ENCODE measurements at regions not wholly inside any gene's neighbourhood (a gene's known extent, or its start where the extent isn't known, plus 50 kb on each side); places are given as distances from the start of the nearest gene placed in this dataset.

DNA sequence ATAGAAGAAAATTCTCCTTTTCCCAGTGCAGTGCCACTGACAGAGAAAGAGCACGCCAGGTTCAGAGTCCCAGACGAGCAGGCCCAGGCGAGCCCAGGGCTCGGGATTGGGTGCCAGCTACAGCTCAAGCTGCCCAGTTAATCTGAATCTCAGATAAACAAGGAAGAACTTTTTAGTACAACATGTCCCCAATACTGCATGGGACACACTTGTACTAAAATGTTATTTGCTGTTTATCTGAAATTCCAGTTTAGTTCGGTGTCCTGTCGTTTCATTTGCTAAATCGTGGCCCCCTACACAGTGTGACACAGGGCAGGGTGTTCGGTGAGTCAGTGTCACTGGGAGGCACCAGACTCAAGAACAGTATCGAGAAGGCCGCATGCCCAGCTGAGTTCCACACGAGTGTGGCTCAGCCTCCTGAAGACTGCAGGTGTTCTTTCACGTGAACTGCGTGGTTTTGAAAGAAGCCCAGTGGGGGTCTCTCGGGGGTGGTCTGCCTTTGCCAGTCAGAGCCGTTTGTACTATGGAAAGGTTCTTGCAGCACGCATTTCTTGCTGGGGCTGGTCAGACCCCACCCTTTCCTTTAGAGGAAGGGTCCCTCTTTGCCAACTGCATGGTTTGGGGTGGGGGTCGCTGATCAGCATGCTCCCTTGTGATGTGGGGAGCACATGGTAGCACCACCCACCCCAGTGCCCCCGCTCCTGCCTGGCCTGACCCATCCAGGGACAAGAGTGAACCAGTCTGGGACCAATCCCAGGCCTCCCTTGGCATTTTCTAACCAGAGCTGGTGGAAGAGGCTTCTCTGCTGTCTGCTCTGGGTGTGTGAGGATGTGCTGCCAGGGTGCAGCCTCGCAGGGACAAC lies 115.6 kb upstream of the B3GAT1 start:
- intact Hi-C loops (cut with DNase I), result no loop called here
- H3K36me3 ChIP-seq, result no peaks in the 10 kb centered on the region
- H3K4me1 ChIP-seq, result peaks cover 0 to 5% (median 0%) of the 10 kb centered on the region in 4 donors
- WGBS, result 81% methylated on average over 14 of the region's 19 CpGs
- no peak for DNase-seq (ENCODE audit: extremely low spot score)
- H3K4me3 ChIP-seq, result no peak overlapping the region
- H3K27me3 ChIP-seq, result peaks cover 0 to 17% (median 0%) of the 10 kb centered on the region in 4 donors
- no peak overlapping the region for H3K27ac ChIP-seq (replicated peaks in 1 of 4)
- no peaks in the 10 kb centered on the region for H3K9me3 ChIP-seq
- no peak for TF ChIP-seq EP300 (IDR thresholded peaks at IDR 0.05)
- no peak for TF ChIP-seq POLR2AphosphoS5 (IDR thresholded peaks at IDR 0.05)
- TF ChIP-seq POLR2A (IDR thresholded peaks at IDR 0.05; ENCODE audit: low read depth), result no peak
- TF ChIP-seq, protein P1, sequence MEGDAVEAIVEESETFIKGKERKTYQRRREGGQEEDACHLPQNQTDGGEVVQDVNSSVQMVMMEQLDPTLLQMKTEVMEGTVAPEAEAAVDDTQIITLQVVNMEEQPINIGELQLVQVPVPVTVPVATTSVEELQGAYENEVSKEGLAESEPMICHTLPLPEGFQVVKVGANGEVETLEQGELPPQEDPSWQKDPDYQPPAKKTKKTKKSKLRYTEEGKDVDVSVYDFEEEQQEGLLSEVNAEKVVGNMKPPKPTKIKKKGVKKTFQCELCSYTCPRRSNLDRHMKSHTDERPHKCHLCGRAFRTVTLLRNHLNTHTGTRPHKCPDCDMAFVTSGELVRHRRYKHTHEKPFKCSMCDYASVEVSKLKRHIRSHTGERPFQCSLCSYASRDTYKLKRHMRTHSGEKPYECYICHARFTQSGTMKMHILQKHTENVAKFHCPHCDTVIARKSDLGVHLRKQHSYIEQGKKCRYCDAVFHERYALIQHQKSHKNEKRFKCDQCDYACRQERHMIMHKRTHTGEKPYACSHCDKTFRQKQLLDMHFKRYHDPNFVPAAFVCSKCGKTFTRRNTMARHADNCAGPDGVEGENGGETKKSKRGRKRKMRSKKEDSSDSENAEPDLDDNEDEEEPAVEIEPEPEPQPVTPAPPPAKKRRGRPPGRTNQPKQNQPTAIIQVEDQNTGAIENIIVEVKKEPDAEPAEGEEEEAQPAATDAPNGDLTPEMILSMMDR (IDR thresholded peaks at IDR 0.05), result no peak

DNA sequence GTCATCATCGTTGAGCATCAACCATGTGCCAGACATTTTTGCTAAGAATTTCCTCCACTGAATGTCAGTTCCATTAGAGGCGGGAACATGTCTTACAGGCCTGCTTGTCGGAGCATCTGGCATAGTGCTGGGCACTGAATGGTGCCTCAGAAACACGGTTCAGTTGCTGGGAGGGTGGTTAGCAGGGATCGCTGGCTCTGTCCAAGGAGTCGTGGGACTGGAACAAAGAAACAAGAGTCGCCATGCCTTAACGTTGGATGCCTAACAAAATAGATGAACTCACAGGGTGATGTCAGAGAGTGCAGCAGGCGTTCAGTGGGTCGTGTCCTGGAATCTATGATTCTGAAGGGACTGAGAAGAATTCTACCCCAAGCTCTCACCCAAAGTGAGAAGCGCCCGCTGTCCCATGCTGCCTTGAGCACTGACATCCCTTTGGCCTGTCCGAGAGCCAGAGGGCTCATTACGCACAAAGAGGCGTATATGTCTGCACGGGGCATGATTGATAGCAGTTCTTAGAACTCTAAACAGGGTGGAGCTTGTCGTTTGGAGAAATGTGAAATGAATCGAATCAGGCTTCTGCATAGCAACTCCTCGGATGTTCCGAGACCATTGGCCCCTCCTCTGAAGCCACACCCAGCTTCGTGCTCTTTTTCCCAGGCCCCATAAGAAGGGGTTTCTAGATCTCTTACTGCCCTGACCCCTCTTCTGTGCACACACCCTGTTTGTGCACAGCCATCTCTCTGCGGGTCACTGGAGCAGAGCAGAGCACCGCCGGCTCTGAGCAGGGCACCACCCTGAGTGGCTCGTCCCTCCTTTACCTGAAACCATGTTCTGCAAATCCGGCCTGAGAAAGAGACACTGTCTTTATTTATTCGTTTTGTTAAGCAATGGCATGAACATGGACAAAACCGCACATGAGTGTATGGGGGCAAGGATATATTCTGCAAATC lies 113.1 kb upstream of the B3GAT1 start:
- 90% methylated on average over 24 of the region's 28 CpGs for WGBS
- H3K4me1 ChIP-seq, result no peaks in the 10 kb centered on the region
- no peaks in the 10 kb centered on the region for H3K36me3 ChIP-seq
- H3K27ac ChIP-seq (replicated peaks in 1 of 4), result no peak overlapping the region
- H3K27me3 ChIP-seq, result peaks cover 0 to 28% (median 0%) of the 10 kb centered on the region in 4 donors
- TF ChIP-seq POLR2AphosphoS5 (IDR thresholded peaks at IDR 0.05) (no peak), EP300 (IDR thresholded peaks at IDR 0.05) (no peak), POLR2A (IDR thresholded peaks at IDR 0.05; ENCODE audit: low read depth) (no peak)
- TF ChIP-seq, protein P1 (IDR thresholded peaks at IDR 0.05), result no peak
- H3K4me3 ChIP-seq, result no peak overlapping the region
- intact Hi-C loops (cut with DNase I), result no loop called here
- DNase-seq (ENCODE audit: extremely low spot score), result no peak
- H3K9me3 ChIP-seq, result no peaks in the 10 kb centered on the region

DNA sequence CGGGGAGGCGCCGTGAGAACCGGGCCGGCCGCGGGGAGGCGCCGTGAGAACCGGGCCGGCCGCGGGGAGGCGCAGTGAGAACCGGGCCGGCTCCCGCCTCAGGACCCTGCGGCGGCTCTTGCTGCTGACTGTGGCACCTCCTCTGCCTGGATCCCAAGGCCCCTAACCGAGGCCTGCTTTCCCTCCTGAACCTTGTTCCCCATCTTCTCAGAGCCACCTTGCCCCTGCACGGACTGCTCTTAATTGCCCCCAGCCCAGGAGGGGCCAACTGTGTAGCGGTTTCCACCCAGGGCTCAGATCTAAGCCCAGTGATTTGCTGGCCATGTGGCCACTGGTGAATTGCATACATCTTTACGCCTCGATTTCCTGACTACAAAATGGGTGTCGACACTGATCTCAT lies 112.2 kb upstream of the B3GAT1 start:
- Histone ChIP-seq H3K4me3 (no peak overlapping the region), H3K27me3 (peaks cover 0 to 24% (median 0%) of the 10 kb centered on the region in 4 donors), H3K4me1 (no peaks in the 10 kb centered on the region), H3K9me3 (no peaks in the 10 kb centered on the region), H3K27ac (replicated peaks in 1 of 4) (no peak overlapping the region), H3K36me3 (no peaks in the 10 kb centered on the region)
- no peak for DNase-seq (ENCODE audit: extremely low spot score)
- intact Hi-C loops (cut with DNase I), result no loop called here
- WGBS, result 91% methylated on average over 19 of the region's 25 CpGs
- TF ChIP-seq, protein P1 (IDR thresholded peaks at IDR 0.05), result no peak
- no peak for TF ChIP-seq POLR2A (IDR thresholded peaks at IDR 0.05; ENCODE audit: low read depth)
- TF ChIP-seq EP300 (IDR thresholded peaks at IDR 0.05), result no peak
- no peak for TF ChIP-seq POLR2AphosphoS5 (IDR thresholded peaks at IDR 0.05)

DNA sequence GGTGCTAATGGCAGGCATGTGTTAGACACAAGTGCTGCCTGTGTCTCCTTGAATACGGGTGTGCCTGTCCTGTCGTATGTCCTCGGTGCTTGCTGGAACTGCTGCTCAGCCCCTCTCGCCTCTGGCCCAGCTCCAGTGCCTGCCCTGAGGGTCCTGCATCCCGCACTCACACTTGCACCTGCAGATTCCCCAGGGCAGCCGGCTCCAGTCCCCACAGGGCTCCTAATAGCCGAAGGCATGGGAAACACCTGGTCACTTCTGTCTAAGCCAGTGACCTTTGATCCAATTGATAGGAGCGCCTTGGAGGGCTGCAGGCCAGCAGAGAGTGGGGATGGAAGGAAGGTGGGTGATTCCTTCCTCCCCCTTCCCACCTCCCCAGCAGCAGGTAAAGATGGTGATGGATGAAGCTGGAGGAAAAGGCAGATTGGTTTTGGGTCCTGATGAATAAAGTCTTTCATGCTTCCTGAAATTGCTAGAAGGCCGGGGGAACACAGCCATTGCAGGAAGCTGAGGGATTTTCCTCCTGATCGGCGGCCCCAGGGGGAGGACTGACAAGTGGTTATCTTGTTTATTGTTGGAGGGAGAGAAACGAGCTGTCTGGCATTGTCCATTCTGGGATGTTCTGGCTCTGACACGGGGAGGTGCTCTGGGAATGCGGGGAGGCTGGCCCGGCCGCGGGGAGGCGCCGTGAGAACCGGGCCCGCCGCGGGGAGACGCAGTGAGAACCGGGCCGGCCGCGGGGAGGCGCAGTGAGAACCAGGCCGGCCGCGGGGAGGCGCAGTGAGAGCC lies 110.9 kb upstream of the B3GAT1 start:
- intact Hi-C loops (cut with DNase I), result no loop called here
- DNase-seq (ENCODE audit: extremely low spot score), result no peak
- Histone ChIP-seq H3K36me3 (no peaks in the 10 kb centered on the region), H3K9me3 (no peaks in the 10 kb centered on the region), H3K4me3 (no peak overlapping the region), H3K4me1 (no peaks in the 10 kb centered on the region), H3K27me3 (peaks cover 0 to 23% (median 0%) of the 10 kb centered on the region in 4 donors), H3K27ac (replicated peaks in 1 of 4) (no peak overlapping the region)
- WGBS, result 73% methylated on average over 32 of the region's 33 CpGs
- TF ChIP-seq POLR2A (IDR thresholded peaks at IDR 0.05; ENCODE audit: low read depth), result no peak

Data from esophagus muscularis mucosa (tissue), 4 donors.